Kidney epithelial cell (primary cell): ENCODE measurements at regions not wholly inside any gene's neighbourhood (a gene's known extent, or its start where the extent isn't known, plus 50 kb on each side); places are given as distances from the start of the nearest gene placed in this dataset.

ENCODE experiments used
- DNase-seq: peaks from one replicate; pipeline ENCODE4 v3.0.0-alpha.2; 2010; ENCODE audit warnings: low read depth
- H3K27me3 ChIP-seq: 2 replicates; pipeline ENCODE4 v1.6.0; 2011; ENCODE audit warnings: low read length; ENCODE audit not compliant: control insufficient read depth, insufficient read depth
- H3K36me3 ChIP-seq: 2 replicates; pipeline ENCODE4 v1.5.1; 2011; ENCODE audit warnings: low read length; ENCODE audit not compliant: control insufficient read depth, insufficient read depth
- H3K4me3 ChIP-seq: 2 replicates; pipeline ENCODE4 v1.5.1; 2011; ENCODE audit warnings: low read depth, mild to moderate bottlenecking, control low read depth, low read length
- TF ChIP-seq, protein P1 (sequence below): IDR thresholded peaks from 2 replicates; pipeline ENCODE4 v1.5.1; 2011; ENCODE audit warnings: mild to moderate bottlenecking, moderate library complexity, low read length, control low read depth, inconsistent platforms; ENCODE audit not compliant: insufficient read depth, poor library complexity, severe bottlenecking

DNA sequence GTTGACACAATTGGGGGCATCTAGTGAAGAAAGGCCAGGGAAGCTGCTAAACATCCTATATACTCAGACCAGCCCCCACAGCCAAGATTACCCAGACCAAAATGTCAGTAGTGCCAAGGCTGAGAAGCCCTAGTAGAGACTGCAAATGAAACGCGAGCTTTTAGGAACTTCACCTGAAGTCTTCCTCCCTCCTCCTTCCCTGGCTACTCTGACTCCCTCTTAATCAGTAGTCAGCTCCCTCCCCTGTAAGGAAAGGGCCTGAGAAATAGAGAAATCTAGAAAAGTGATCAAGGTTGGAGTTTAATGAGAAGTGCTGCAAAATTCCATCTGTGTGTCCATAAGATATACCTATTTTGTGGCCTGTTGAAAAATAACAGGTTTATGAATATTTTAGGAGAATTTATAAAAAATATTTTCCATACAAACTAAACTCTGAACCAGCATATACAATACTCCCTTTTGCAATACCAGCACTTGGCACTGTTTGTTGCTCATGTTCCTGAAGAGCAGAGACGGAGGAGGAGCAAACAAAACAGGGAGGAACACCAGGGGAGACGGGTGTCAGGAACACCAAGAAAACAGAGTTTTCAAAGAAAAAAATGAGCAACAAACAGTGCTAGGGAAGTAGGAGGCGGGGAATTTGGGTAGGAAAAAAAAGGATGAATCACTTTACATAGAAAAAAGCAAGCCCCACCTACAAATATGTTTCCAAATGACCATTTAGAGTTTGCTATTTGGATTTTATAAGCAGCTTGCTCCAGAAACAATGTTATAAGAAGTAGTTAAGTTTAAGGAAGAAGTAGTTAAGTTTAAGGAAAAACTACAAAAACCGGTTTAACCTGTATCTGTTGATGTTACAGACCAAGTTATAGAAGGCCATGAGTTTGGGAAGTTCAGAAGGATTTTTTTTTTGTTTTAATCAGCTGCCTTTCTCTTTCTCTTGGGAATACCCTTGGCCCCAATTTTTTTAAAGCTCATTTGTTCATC, 282.1 kb upstream of the GRIP1 start:
- DNase-seq, result no peak
- Histone ChIP-seq H3K4me3 (no peak overlapping the region), H3K36me3 (no peaks in the 10 kb centered on the region), H3K27me3 (no peaks in the 10 kb centered on the region)
- TF ChIP-seq, protein P1, sequence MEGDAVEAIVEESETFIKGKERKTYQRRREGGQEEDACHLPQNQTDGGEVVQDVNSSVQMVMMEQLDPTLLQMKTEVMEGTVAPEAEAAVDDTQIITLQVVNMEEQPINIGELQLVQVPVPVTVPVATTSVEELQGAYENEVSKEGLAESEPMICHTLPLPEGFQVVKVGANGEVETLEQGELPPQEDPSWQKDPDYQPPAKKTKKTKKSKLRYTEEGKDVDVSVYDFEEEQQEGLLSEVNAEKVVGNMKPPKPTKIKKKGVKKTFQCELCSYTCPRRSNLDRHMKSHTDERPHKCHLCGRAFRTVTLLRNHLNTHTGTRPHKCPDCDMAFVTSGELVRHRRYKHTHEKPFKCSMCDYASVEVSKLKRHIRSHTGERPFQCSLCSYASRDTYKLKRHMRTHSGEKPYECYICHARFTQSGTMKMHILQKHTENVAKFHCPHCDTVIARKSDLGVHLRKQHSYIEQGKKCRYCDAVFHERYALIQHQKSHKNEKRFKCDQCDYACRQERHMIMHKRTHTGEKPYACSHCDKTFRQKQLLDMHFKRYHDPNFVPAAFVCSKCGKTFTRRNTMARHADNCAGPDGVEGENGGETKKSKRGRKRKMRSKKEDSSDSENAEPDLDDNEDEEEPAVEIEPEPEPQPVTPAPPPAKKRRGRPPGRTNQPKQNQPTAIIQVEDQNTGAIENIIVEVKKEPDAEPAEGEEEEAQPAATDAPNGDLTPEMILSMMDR, result no peak

DNA sequence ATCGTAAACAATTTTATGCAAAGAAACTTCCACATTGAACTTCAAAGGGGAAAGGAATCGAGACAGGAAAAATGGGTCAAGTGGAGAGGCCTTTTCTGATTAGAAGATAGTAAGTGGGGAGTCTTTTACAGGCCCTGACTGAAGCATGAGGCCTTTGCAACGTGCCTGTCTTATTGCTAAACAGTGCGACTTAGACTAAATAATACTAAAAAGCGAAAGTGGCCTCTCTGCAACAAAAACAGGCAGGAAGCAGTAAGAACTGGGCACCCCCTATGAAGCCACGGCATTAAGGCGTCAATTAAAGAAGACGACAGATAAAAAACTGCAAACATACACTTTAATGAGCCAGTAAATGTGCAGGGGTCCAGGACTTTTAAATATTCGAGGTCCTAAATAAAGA, 283.4 kb upstream of the GRIP1 start:
- H3K4me3 ChIP-seq, result no peak overlapping the region
- H3K36me3 ChIP-seq, result no peaks in the 10 kb centered on the region
- no peak for DNase-seq
- TF ChIP-seq, protein P1, result no peak
- H3K27me3 ChIP-seq, result no peaks in the 10 kb centered on the region

DNA sequence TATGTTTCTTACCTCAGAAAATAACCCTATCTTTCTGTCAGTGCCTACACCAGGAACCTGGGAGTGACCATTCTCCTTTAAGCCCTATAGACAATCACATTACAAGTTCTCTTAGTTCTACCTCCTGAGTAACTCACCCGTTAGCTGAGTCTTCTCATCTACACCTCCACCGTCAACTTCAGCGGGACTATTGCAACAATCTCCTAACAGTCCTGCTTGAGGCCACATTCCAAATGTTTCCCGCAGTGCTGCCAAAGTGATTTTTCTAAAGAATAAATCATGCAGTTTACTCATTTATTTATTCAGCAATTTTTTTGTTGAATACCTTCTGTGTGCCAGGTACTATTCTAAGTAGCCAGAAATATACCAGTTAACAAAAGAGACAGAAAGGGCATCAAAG, 285.0 kb upstream of the GRIP1 start:
- no peak for DNase-seq

DNA sequence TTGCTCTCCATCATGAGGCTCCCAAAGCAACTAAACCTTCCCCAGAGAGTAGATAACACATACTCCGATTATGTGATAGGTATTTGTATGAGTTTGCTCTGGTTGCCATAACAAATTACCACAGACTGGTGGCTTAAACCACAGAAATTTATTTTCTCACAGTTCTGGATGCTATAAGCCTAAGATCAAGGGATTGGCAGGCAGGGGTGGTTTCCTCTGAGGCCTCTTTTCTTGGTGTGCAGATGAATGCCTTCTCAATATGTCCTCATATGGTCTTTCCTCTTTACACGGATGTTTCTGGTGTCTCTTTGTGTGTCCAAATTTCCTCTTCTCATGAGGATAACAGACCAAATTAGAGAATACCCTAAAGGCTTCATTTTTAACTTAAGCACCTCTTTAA, 285.8 kb upstream of the GRIP1 start:
- TF ChIP-seq, protein P1, result no peak
- peak; percentile 23 for DNase-seq

More for the DNA sequence above, 285.0 kb upstream of the GRIP1 start:
- H3K36me3 ChIP-seq, result no peaks in the 10 kb centered on the region
- TF ChIP-seq, protein P1, result no peak
- no peak overlapping the region for H3K4me3 ChIP-seq
- no peaks in the 10 kb centered on the region for H3K27me3 ChIP-seq

DNA sequence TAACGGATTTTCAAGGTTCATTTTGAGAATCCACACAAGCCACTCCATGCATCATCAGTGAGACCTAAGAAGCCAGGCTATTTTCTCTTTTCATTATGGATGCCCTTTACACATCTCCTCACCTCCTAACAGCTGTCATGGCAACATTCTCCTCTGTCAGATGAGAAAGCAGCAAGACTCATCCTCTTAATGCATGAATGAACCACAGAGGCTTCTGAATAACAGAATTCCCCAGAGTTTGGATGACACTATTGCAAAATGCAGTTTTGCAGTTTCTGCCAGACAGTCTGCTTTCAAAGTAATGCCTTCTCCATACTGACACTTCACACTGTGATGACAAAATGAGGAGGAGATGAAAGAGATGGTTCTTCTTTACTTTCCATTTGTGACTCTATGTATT, 286.7 kb upstream of the GRIP1 start:
- no peaks in the 10 kb centered on the region for H3K36me3 ChIP-seq
- no peak for DNase-seq
- no peak overlapping the region for H3K4me3 ChIP-seq
- H3K27me3 ChIP-seq, result no peaks in the 10 kb centered on the region
- TF ChIP-seq, protein P1, result no peak

More for the DNA sequence above, 285.8 kb upstream of the GRIP1 start:
- Histone ChIP-seq H3K4me3 (no peak overlapping the region), H3K36me3 (no peaks in the 10 kb centered on the region), H3K27me3 (no peaks in the 10 kb centered on the region)
